ENCODE measurements at regions not wholly inside any gene's neighbourhood (a gene's known extent, or its start where the extent isn't known, plus 50 kb on each side); places are given as distances from the start of the nearest gene placed in this dataset.

DNA sequence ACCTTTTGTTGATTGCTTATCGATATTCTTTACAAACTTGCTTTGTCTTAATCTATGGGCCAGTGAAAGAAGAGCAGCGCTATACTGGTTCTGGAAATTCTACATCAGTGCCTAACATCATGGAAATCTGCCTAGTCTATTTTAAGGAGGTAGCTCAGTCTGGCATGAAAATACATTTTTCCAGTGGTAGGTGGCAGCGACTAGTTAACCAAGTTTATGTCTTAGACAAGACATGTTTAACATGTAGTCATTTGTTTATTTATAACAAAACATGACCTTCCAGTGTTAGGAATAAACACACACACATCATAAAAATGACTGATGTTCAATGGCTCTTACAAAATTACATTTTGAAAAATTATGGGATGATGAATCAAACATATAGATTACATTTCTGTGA is 336.0 kb upstream of the SOX5 start:
- TF ChIP-seq, protein P1, sequence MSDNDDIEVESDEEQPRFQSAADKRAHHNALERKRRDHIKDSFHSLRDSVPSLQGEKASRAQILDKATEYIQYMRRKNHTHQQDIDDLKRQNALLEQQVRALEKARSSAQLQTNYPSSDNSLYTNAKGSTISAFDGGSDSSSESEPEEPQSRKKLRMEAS (IDR thresholded peaks at IDR 0.05; ENCODE audit: low read depth, low read length): no peak
- no peak for TF ChIP-seq POLR2A (IDR thresholded peaks at IDR 0.05; ENCODE audit: extremely low read depth, insufficient read length)

Measured in NB4 (cell line).